ENCODE measurements at regions not wholly inside any gene's neighbourhood (a gene's known extent, or its start where the extent isn't known, plus 50 kb on each side); places are given as distances from the start of the nearest gene placed in this dataset.
"Not testable (repeated sequence)": the region's sequence is repeated elsewhere in the genome, so short reads cannot be mapped to it uniquely, and the experiment has no call there.

DNA sequence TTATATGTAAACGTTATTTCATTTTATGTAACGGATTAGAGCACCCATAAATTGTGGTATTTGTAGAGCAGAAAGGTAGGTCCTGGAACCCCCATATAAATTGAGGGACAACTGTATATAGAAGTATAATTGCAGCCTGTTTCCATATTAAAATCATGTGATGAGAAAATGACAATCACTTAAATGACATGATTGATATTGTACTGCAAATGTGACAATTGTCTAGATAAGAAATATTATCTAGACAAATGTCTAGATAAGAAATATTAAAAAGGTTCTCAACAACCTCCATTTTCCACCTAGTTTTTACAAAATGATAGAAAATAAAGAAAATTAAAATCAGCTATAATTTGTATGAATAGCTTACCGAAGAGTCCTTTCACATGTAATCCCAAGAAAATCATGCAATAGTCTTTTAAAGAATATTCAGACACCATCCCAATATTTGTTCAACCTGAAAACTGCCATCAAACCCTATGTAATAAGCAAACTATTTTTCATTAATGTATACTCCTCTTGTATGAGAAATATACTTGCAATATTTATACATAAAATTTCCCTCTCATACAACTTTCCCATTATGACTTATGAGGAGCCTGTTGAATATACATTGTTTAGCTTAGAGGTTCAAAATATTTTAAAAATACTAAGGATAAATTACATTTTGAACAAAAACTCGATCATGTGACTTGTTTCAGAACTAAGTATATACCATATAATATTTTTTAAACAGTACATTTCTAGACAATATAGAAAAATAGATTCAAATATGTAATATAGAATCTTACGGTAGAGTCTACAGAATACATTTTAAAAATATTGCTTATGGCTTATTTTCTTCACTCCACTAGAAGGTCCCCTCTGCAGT is 153.2 kb downstream of the CRPPA start:
- no peak overlapping the region for H3K4me3 ChIP-seq (ENCODE audit: low read depth, low read length)

DNA sequence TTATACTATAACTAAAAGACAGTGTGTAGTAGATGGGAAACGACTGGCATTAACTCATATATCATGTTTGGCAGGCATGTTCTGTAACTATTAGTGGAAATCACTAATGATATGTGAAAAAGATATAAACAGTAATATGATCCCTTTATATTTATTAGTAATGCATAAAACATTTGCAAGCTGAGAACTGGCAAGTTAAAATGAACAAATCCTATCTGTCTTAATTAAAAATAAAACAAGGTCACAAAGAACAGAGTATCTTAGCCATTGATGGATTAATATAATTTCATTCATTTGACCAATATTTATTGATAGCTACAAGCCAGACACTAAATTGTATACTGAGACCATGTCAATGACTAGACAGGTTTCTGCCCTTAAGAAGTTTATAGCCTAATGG is 154.5 kb downstream of the CRPPA start:
- H3K4me3 ChIP-seq (ENCODE audit: low read depth, low read length) = no peak overlapping the region

DNA sequence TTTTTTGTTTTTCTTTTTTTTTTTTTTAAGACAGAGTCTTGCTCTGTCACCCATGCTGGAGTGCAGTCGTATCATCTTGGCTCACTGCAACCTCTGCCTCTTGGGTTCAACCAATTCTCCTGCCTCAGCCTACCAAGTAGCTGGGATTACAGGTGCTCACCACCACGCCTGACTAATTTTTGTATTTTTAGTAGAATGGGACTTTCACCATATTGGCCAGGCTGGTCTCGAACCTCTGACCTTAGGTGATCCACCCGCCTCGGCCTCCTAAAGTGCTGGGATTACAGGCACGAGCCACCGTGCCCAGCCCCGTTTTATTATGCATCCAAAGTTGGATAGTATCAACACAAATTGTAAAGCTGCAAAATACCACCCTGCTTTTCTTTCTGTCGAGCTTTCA is 154.9 kb downstream of the CRPPA start:
- not testable (repeated sequence) for H3K4me3 ChIP-seq (ENCODE audit: low read depth, low read length)

DNA sequence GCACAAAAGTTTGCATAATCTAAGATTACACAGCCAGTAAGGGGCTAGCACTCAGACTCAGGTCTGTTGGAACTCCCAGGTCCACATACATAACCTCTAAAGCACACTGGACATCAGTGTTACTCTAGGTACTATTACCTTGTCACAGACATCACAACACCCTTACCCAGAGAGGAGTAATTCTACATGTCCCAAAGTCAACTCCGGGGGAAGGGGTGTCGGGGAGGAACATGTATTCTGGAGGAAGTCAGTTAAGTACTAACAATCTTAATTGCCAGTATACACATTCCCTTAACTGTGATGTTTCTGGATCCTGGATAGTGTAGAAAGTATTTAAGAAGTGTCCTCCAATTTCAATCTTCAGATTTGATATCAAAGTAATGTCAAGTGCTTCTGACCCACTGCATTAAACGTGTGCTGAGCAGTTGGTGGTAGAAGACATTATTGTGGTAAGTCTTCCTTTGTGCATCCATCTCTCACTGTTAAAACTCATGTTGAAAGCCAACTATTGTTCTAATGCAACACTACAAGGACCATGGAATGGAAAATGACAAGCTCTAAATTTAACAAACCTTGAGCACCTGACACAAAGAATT is 155.4 kb downstream of the CRPPA start:
- no peak overlapping the region for H3K4me3 ChIP-seq (ENCODE audit: low read depth, low read length)

DNA sequence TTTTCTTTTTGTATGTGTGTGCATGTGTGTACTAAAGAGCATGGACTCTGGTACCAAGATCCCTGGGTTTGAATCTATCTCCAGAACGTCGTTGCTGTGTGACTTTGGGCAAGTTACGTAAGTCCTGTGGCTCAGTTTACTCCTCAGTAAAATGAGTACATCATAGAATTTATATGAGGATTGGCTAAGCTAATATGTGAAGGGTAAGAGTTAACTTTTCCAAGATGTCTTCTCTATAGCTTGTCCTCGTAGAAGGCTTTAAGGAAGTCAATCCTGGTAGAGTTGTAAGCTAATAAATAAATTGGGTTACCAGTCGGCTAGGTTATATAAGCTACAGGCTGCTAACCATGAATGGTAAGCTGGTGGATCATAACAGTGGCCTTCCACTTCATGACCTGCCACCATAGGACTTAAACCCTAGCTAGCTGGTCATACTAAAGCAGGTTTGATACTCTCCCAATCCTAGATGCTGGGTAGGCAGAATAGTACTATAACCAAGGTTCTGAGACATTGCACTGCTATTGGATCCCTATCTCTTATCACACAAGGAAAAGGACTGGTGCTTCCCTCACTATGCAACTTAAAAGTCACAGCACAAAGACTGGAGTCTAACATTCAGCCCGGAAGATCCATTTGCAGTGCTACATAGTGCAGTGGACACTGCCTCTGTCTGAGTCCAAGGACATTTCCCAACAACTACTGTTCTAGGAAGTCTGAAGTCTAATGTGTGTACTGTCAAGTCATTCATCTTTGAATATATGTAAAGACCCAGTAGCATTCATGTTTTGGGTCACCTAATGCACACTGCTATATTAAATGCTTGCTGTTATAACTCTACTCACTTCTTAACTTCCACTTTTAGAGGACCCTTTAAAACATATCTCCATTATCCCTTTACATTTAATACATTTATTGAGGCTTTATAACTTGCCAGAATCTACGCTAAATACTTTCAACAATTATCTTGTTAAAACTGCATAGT is 156.2 kb downstream of the CRPPA start:
- H3K4me3 ChIP-seq (ENCODE audit: low read depth, low read length) = no peak overlapping the region

DNA sequence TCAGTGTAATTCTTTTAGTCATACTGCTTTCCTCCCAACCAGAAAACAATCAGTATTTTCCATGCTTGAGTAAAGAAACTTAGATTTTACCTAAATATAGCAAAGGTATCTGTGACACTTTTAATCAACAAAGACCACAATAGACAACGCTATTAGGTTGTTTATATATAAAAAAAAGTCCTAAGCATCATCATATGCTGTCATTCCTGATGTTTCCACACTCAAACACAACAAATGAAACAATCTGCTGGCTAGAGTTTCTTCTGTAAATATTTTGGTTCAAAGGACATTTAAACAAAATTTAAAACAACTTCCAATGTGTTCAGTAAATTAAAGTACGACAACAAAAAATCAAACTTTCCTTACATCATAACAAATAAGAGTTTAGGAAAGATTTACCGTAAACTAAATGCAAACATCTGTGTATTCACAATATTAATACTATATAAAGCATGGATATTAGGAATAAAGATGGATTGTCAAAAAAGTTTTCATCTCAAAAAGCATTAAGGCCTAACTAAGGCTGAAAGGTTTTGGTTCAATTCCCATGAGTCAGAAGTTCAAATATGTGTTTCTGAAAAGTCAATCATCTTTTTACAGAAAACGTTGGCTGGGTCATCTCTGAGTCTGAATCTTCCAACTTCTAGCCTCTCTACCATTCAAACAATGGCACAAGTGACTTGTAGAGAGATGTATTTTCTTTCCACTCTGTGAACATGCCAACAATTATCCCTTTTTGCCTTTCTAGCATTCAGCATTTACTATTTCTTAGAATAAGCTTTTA is 157.1 kb downstream of the CRPPA start:
- H3K4me3 ChIP-seq (ENCODE audit: low read depth, low read length) = no peak overlapping the region

DNA sequence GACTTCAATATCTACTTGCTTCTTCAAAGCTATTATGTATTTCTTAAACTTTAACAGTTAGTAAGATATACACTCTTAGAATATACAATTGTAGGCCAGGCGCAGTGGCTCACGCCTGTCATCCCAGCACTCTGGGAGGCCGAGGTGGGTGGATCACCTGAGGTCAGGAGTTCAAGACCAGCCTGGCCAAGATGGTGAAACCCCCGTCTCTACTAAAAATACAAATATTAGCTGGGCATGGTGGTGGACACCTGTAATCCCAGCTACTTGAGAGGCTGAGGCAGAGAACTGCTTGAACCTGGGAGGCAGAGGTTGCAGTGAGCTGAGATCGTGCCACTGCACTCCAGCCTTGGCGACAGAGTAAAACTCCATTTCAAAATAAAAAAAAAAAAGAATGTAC is 158.0 kb downstream of the CRPPA start:
- H3K4me3 ChIP-seq (ENCODE audit: low read depth, low read length) = not testable (repeated sequence)

DNA sequence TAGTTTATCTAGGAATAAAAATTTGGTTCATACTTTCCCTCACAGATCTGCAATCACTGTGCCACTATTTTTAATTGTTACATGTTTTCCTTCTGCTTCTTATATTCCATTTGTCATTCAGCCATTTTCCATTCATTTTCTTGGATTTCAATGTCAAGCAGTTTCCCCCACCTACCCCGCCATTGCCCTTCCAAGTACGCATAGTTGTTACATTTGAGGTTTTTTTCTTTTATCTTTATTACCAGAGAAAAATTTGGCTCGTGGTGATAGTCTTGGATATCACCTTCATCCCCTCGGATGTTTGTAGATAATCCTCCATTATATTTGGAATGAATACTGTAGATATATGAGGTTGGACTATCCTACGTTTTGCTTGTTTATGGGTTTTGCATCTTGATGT is 159.7 kb downstream of the CRPPA start:
- H3K4me3 ChIP-seq (ENCODE audit: low read depth, low read length) = no peak overlapping the region

DNA sequence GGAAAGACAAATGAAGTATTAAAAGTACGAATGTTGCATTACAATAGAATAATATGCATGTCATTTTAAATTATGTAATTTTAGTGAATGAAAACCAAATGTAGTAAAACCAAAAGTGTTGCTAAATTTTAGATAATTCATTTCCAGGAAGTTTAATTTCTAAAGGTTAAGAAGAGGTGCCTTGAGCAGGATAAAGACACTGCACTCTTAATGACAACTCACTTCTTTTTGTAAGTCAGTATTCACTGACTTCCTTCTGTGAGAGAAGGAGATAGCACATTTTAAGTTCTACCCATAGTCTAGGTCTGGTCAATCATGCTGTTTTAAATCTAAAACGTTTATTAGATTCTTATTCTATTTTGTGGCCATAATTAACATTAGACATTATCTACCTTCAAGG is 160.2 kb downstream of the CRPPA start:
- H3K4me3 ChIP-seq (ENCODE audit: low read depth, low read length) = no peak overlapping the region

DNA sequence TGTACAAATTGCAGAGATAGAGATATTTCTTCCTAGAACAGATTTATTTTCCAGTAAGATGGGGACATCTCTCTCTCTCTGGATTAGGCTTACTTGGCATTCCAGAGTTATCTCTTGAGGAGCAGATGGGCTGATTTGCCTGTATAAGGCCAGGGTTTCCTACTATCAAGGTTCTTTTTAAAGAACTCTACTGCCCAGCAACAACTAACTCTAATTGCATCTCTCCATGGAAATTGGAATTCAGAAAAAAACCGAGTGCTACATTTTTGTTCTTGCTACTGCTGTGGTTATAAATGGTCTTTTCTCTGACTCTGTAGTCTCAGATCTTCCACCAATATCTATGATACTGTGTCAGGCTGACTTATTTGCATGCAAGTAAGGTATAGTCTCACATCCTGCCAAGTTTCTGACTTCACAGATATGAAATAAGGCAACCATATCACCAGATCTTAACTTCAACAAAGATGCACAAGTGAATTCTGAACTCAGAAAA is 161.1 kb downstream of the CRPPA start:
- H3K4me3 ChIP-seq (ENCODE audit: low read depth, low read length) = no peak overlapping the region

DNA sequence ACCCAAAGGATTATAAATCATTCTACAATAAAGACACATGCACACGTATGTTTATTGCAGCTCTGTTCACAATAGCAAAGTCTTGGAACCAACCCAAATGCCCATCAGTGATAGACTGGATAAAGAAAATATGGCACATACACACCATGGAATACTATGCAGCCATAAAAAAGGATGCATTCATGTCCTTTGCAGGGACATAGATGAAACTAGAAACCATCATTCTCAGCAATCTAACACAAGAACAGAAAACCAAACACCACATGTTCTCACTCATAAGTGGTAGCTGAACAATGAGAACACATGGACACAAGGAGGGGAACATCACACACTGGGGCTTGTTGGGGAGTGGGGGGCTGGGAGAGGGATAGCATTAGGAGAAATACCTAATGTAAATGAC is 164.9 kb downstream of the CRPPA start:
- not testable (repeated sequence) for H3K4me3 ChIP-seq (ENCODE audit: low read depth, low read length)

DNA sequence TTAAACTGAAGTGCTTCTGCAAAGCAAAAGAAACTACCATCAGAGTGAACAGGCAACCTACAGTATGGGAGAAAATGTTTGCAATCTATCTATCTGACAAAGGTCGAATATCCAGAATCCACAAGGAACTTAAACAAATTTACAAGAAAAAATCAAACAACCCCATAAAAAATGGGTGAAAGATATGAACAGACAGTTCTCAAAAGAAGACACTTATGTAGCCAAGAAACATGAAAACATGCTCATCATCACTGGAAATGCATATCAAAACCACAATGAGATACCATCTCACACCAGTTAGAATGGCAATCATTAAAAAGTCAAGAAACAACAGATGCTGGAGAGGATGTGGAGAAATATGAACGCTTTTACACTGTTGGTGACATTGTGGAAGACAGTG is 165.4 kb downstream of the CRPPA start:
- not testable (repeated sequence) for H3K4me3 ChIP-seq (ENCODE audit: low read depth, low read length)

DNA sequence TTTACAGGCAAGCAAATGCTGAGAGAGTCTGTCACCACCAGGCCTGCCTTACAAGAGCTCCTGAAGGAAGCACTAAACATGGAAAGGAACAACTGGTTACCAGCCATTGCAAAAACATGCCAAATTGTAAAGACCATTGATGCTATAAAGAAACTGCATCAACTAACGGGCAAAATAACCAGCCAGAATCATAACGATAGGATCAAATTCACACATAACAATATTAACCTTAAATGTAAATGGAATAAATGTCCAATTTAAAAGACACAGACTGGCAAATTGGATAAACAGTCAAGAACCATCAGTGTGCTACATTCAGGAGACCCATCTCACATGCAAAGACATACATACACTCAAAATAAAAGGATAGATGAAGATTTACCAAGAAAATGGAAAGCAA is 170.7 kb downstream of the CRPPA start:
- H3K4me3 ChIP-seq (ENCODE audit: low read depth, low read length) = not testable (repeated sequence)

DNA sequence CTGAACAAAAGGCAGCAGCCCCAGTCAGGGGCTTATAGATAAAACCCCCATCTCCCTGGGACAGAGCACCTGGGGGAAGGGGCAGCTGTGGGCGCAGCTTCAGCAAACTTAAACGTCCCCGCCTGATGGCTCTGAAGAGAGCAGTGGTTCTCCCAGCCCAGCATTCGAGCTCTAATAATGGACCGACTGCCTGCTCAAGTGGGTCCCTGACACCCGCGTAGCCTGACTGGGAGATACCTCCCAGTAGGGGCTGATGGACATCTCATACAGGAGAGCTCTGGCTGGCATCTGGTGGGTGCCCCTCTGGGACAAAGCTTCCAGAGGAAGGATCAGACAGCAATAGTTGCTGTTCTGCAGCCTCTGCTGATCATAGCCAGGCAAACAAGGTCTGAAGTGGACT is 172.1 kb downstream of the CRPPA start:
- not testable (repeated sequence) for H3K4me3 ChIP-seq (ENCODE audit: low read depth, low read length)

DNA sequence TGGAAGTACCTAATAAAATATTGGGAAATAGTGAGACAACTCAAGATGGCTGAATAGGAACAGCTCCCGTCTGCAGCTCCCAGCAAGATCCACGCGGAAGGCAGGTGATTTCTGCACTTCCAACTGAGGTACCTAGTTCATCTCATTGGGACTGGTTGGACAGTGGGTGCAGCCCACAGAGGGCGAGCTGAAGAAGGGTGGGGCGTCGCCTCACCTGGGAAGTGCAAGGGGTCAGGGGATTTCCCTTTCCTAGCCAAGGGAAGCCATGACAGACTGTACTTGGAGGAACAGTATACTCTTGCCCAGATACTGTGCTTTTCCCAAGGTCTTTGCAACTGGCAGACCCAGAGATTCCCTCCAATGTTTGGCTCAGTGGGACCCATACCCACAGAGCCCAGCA is 172.8 kb downstream of the CRPPA start:
- not testable (repeated sequence) for H3K4me3 ChIP-seq (ENCODE audit: low read depth, low read length)

DNA sequence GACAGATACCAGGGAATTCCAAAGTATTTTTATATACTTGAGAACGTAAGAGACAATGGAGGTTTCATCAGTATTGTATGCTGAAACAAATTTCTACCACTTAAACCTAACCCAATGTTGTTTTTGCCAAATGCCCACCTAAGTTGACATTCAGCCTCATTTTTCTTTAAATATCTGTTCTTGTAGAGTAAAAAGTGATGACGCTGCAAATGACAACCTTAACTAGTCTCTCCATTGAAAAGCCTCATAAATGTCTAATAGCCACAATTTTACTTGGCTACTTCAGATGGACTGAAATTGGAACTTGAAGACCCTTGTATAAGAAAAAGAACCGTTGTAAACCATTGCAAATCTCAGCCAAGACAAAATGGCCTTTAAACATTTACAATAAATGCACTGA is 176.9 kb downstream of the CRPPA start:
- no peak overlapping the region for H3K4me3 ChIP-seq (ENCODE audit: low read depth, low read length)

DNA sequence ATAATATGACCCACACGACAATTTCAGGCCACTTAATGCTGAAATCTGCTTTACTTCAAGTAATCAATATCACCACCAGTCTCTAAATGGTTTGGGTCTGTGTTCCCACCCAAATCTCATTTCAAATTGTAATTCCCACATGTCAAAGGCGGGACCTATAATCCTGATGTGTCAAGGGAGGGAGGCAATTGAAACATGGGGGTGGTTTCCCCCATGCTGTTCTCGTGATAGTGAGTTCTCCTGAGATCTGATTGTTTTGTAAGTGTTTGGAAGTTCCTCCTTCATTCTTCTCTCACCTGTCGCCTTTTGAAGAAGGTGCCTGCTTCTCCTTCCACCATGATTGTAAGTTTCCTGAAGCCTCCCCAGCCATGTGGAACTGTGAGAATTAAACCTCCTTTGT is 178.4 kb downstream of the CRPPA start:
- H3K4me3 ChIP-seq (ENCODE audit: low read depth, low read length) = no peak overlapping the region

DNA sequence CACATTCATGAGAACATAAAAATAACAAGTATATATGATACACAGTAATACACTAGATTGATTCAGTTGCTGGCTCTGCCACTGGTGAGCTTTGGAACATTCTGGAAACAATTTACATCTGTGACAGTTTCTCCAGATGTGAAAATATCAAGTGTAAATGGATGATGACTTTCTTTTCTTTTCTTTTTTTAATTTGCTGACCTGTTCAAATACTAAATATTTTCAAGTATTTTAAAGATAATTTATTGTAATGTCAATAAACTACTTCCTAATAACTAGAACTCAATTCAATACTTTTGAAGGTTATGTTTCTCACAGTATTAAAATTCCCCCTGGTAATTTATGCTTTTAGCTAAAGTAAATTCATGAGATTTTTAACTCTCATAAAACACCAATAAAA is 180.3 kb downstream of the CRPPA start:
- no peak overlapping the region for H3K4me3 ChIP-seq (ENCODE audit: low read depth, low read length)

DNA sequence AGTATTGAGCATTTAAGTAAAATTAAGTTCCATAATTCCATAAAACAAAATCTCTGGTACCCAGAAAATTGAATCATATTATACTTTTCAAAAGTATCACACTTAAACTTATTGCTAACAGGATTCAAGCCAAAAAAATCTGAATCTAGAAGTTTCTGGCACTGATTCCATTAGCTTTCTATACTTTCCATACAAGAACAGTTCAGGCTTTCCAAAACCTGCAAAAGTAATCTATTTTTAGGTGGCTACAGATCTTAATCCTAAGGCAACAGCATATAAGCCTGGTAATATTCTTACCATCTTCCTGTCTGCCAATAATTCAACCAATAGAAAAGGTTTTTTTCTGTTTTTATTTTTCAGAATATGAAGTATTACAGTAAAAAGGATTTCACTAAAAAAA is 185.0 kb downstream of the CRPPA start:
- H3K4me3 ChIP-seq (ENCODE audit: low read depth, low read length) = no peak overlapping the region
